CD4-positive, alpha-beta T cell (primary cell): ENCODE measurements at regions not wholly inside any gene's neighbourhood (a gene's known extent, or its start where the extent isn't known, plus 50 kb on each side); places are given as distances from the start of the nearest gene placed in this dataset.
"Not testable (repeated sequence)": the region's sequence is repeated elsewhere in the genome, so short reads cannot be mapped to it uniquely, and the experiment has no call there.

ENCODE experiments used
- ATAC-seq: fragments of 200-7000 bp; cut with Tn5 transposase; one replicate; pipeline ENCODE4 v1.10.0; 2022; ENCODE audit warnings: mild to moderate bottlenecking; ENCODE audit not compliant: poor library complexity
- CTCF ChIA-PET: fragments of 350-600 bp; sonication (Branson Sonifier 250); formaldehyde crosslinking; loops from one replicate; lab custom pipeline; 2021; ENCODE audit warnings: antibody characterized with exemption, inconsistent platforms; lab: Charles Lee
- POLR2A ChIA-PET: fragments of 350-600 bp; sonication (Branson Sonifier 250); formaldehyde crosslinking; loops from one replicate; lab custom pipeline; 2021; ENCODE audit warnings: antibody characterized with exemption, inconsistent platforms; lab: Charles Lee
- DNase-seq, 14 experiments: peaks; one replicate each; pipeline ENCODE4 v3.0.0-alpha.2; 2013 to 2020; ENCODE audit warnings: mixed read lengths in 2 of 14
- H3K27ac ChIP-seq, 2 donors: one replicate each; pipeline versions ENCODE4 v1.5.1 to v1.7.0; 2013; ENCODE audit warnings: low read length in 2 of 2, low read depth in 1 of 2, mild to moderate bottlenecking in 1 of 2
- H3K27me3 ChIP-seq, 2 experiments: 1 replicate in 1 of 2; 2 replicates in 1 of 2; pipeline versions ENCODE4 v1.6.1 to v1.7.0; 2013; ENCODE audit warnings: low read length in 2 of 2, control low read depth in 1 of 2, mild to moderate bottlenecking in 1 of 2, moderate library complexity in 1 of 2; ENCODE audit not compliant: insufficient read depth in 2 of 2, control insufficient read depth in 1 of 2
- H3K36me3 ChIP-seq: one replicate; pipeline ENCODE4 v1.6.1; 2013; ENCODE audit warnings: low read length, control low read depth; ENCODE audit not compliant: insufficient read depth
- H3K4me1 ChIP-seq: one replicate; pipeline ENCODE4 v1.6.1; 2013; ENCODE audit warnings: low read length, control low read depth; ENCODE audit not compliant: insufficient read depth
- H3K4me3 ChIP-seq: one replicate; pipeline ENCODE4 v1.5.1; 2013; ENCODE audit warnings: mild to moderate bottlenecking, low read length, moderate library complexity
- H3K9me3 ChIP-seq, 2 experiments: 1 replicate in 1 of 2; 2 replicates in 1 of 2; pipeline versions ENCODE4 v1.6.1 to v1.7.0; 2013; ENCODE audit warnings: low read length in 2 of 2, mild to moderate bottlenecking in 2 of 2, control low read depth in 1 of 2, moderate library complexity in 1 of 2; ENCODE audit not compliant: control insufficient read depth in 1 of 2, insufficient read depth in 1 of 2
- H3K27ac Mint-ChIP-seq: one replicate; pipeline ENCODE4 v1.8.0; 2020; ENCODE audit warnings: mixed read lengths
- H3K27me3 Mint-ChIP-seq: one replicate; pipeline ENCODE4 v1.8.0; 2021; ENCODE audit warnings: mixed read lengths
- H3K36me3 Mint-ChIP-seq: one replicate; pipeline ENCODE4 v1.8.0; 2021; ENCODE audit warnings: low read depth, mixed read lengths
- H3K4me1 Mint-ChIP-seq: one replicate; pipeline ENCODE4 v1.8.0; 2021; ENCODE audit warnings: low read depth, mixed read lengths
- H3K4me3 Mint-ChIP-seq: one replicate; pipeline ENCODE4 v1.8.0; 2020; ENCODE audit warnings: mild to moderate bottlenecking, mixed read lengths
- H3K9me3 Mint-ChIP-seq: one replicate; pipeline ENCODE4 v1.8.0; 2020; ENCODE audit warnings: mixed read lengths
- intact Hi-C, 2 experiments: fragments of 100-400 bp; cut with DNase I in 1 of 2; cut with micrococcal nuclease in 1 of 2; formaldehyde crosslinking; loops; one replicate each; pipeline versions ENCODE4 v1.15.1 to v1.9.0; 2023 to 2025; cut with DNase I, micrococcal nuclease

GRCh38 chr16:18216814-18217213 is 119.7 kb downstream of the NPIPA8 start:
- H3K27me3 ChIP-seq, H3K9me3 Mint-ChIP-seq, CTCF ChIA-PET, H3K36me3 Mint-ChIP-seq, H3K4me3 ChIP-seq, H3K27ac Mint-ChIP-seq, H3K27ac ChIP-seq, intact Hi-C loops, POLR2A ChIA-PET, H3K27me3 Mint-ChIP-seq, ATAC-seq, DNase-seq, H3K4me3 Mint-ChIP-seq, H3K36me3 ChIP-seq, H3K9me3 ChIP-seq, H3K4me1 ChIP-seq, H3K4me1 Mint-ChIP-seq: not testable (repeated sequence)

GRCh38 chr16:18213810-18214209 is 122.7 kb downstream of the NPIPA8 start:
- H3K36me3 Mint-ChIP-seq, H3K36me3 ChIP-seq, H3K4me3 Mint-ChIP-seq, H3K4me1 ChIP-seq, CTCF ChIA-PET, H3K27me3 Mint-ChIP-seq, intact Hi-C loops, H3K27ac ChIP-seq, H3K9me3 Mint-ChIP-seq, H3K4me3 ChIP-seq, ATAC-seq, H3K4me1 Mint-ChIP-seq, H3K9me3 ChIP-seq, H3K27me3 ChIP-seq, POLR2A ChIA-PET, H3K27ac Mint-ChIP-seq: not testable (repeated sequence)
- peak in 1 of 14 experiments; percentile 2 for DNase-seq

GRCh38 chr16:18211505-18211904 is 125.0 kb downstream of the NPIPA8 start:
- intact Hi-C loops, H3K27ac Mint-ChIP-seq, DNase-seq, H3K4me3 Mint-ChIP-seq, H3K9me3 ChIP-seq, H3K4me1 ChIP-seq, CTCF ChIA-PET, H3K27me3 ChIP-seq, H3K27ac ChIP-seq, H3K36me3 Mint-ChIP-seq, H3K4me1 Mint-ChIP-seq, POLR2A ChIA-PET, H3K27me3 Mint-ChIP-seq, H3K9me3 Mint-ChIP-seq, H3K36me3 ChIP-seq, ATAC-seq, H3K4me3 ChIP-seq: not testable (repeated sequence)

GRCh38 chr16:18204786-18205185 is 131.8 kb downstream of the NPIPA8 start:
- intact Hi-C loops, POLR2A ChIA-PET, DNase-seq, H3K9me3 Mint-ChIP-seq, CTCF ChIA-PET, H3K9me3 ChIP-seq, H3K36me3 Mint-ChIP-seq, H3K27me3 Mint-ChIP-seq, H3K4me3 ChIP-seq, ATAC-seq, H3K36me3 ChIP-seq, H3K27ac ChIP-seq, H3K4me3 Mint-ChIP-seq, H3K4me1 Mint-ChIP-seq, H3K4me1 ChIP-seq, H3K27me3 ChIP-seq, H3K27ac Mint-ChIP-seq: not testable (repeated sequence)

GRCh38 chr16:18204309-18204708 is 132.2 kb downstream of the NPIPA8 start:
- H3K4me1 Mint-ChIP-seq, H3K9me3 ChIP-seq, H3K4me1 ChIP-seq, H3K4me3 ChIP-seq, CTCF ChIA-PET, H3K4me3 Mint-ChIP-seq, intact Hi-C loops, H3K9me3 Mint-ChIP-seq, H3K27ac Mint-ChIP-seq, H3K27ac ChIP-seq, ATAC-seq, H3K36me3 ChIP-seq, H3K27me3 Mint-ChIP-seq, H3K27me3 ChIP-seq, DNase-seq, H3K36me3 Mint-ChIP-seq, POLR2A ChIA-PET: not testable (repeated sequence)

- H3K36me3 Mint-ChIP-seq, H3K4me3 ChIP-seq, H3K27ac ChIP-seq, DNase-seq, H3K9me3 Mint-ChIP-seq, H3K9me3 ChIP-seq, H3K4me1 Mint-ChIP-seq, POLR2A ChIA-PET, intact Hi-C loops, ATAC-seq, H3K4me1 ChIP-seq, H3K27ac Mint-ChIP-seq, H3K4me3 Mint-ChIP-seq, H3K27me3 Mint-ChIP-seq, H3K36me3 ChIP-seq, CTCF ChIA-PET, H3K27me3 ChIP-seq: not testable (repeated sequence)
Measured at GRCh38 chr16:18201511-18201910, 135.0 kb downstream of the NPIPA8 start.

GRCh38 chr16:18192389-18192788 is 144.1 kb downstream of the NPIPA8 start:
- H3K27ac ChIP-seq, CTCF ChIA-PET, H3K27ac Mint-ChIP-seq, H3K36me3 Mint-ChIP-seq, H3K4me3 Mint-ChIP-seq, H3K9me3 ChIP-seq, ATAC-seq, POLR2A ChIA-PET, H3K27me3 ChIP-seq, intact Hi-C loops, H3K4me1 Mint-ChIP-seq, H3K27me3 Mint-ChIP-seq, H3K4me1 ChIP-seq, H3K4me3 ChIP-seq, H3K36me3 ChIP-seq, H3K9me3 Mint-ChIP-seq, DNase-seq: not testable (repeated sequence)
